DOHH2 (cell line): ENCODE measurements at regions not wholly inside any gene's neighbourhood (a gene's known extent, or its start where the extent isn't known, plus 50 kb on each side); places are given as distances from the start of the nearest gene placed in this dataset.

Source experiments
- H3F3A ChIP-seq: fragments of 200-600 bp; sonication (generic), shearing (Covaris generic); 2 replicates; pipeline ENCODE4 v1.6.0; 2016; ENCODE audit warnings: antibody characterized with exemption, mild to moderate bottlenecking; ENCODE audit not compliant: control insufficient read depth, insufficient read depth
- H3K27ac ChIP-seq: fragments of 200-600 bp; sonication (generic); 2 replicates; pipeline ENCODE4 v1.5.1; 2014; ENCODE audit warnings: low read depth, mild to moderate bottlenecking, low read length, moderate library complexity
- H3K27me3 ChIP-seq: fragments of 200-600 bp; sonication (generic); 2 replicates; pipeline ENCODE4 v1.6.1; 2014; ENCODE audit warnings: mild to moderate bottlenecking, low read length, mixed read lengths; ENCODE audit not compliant: control insufficient read depth
- H3K36me3 ChIP-seq: fragments of 200-600 bp; sonication (generic); 2 replicates; pipeline ENCODE4 v1.6.1; 2014; ENCODE audit warnings: mild to moderate bottlenecking, low read length, moderate library complexity, mixed read lengths; ENCODE audit not compliant: control insufficient read depth
- H3K4me1 ChIP-seq: fragments of 200-600 bp; sonication (generic); 2 replicates; pipeline ENCODE4 v1.6.1; 2014; ENCODE audit warnings: mild to moderate bottlenecking, low read length, mixed read lengths; ENCODE audit not compliant: control insufficient read depth
- H3K4me2 ChIP-seq: fragments of 200-600 bp; sonication (generic); 2 replicates; pipeline ENCODE4 v1.6.0; 2014; ENCODE audit warnings: mild to moderate bottlenecking, low read length, moderate library complexity
- H3K4me3 ChIP-seq: fragments of 200-600 bp; sonication (generic); 2 replicates; pipeline ENCODE4 v1.5.1; 2014; ENCODE audit warnings: mild to moderate bottlenecking, low read length, mixed read lengths
- H3K79me2 ChIP-seq: fragments of 200-600 bp; sonication (generic); 2 replicates; pipeline ENCODE4 v1.6.1; 2014; ENCODE audit warnings: mild to moderate bottlenecking, low read length, mixed read lengths; ENCODE audit not compliant: control insufficient read depth
- H3K9me2 ChIP-seq: fragments of 200-600 bp; sonication (generic); replicated peaks from 2 replicates; pipeline ENCODE4 v1.6.1; 2014; ENCODE audit warnings: mild to moderate bottlenecking, low read length, mixed read lengths; ENCODE audit not compliant: control insufficient read depth
- H3K9me3 ChIP-seq: fragments of 200-600 bp; sonication (generic); 2 replicates; pipeline ENCODE4 v1.6.1; 2014; ENCODE audit warnings: antibody characterized with exemption, low read length, mixed read lengths; ENCODE audit not compliant: control insufficient read depth, insufficient read depth
- H4K20me1 ChIP-seq: fragments of 200-600 bp; sonication (generic); 2 replicates; pipeline ENCODE4 v1.6.0; 2014; ENCODE audit warnings: low read depth, mild to moderate bottlenecking, antibody characterized with exemption, low read length, moderate library complexity; ENCODE audit not compliant: control insufficient read depth, insufficient read depth
- CTCF ChIP-seq: fragments of 200-600 bp; sonication (generic); IDR thresholded peaks from one replicate; pipeline ENCODE4 v1.5.1; 2014; ENCODE audit warnings: antibody characterized with exemption, mild to moderate bottlenecking, low read depth, low read length; ENCODE audit not compliant: poor library complexity, severe bottlenecking
- EZH2phosphoT487 ChIP-seq: fragments of 200-600 bp; sonication (generic); IDR thresholded peaks from 2 replicates; pipeline ENCODE4 v1.6.1; 2017; ENCODE audit warnings: borderline replicate concordance, mild to moderate bottlenecking, antibody characterized with exemption, low read length, moderate library complexity, mixed read lengths

GRCh38 chr11:27178859-27179258, 138.2 kb downstream of the BBOX1 start:
- Histone ChIP-seq H3K4me1 (no peaks in the 10 kb centered on the region), H3K9me3 (no peaks in the 10 kb centered on the region), H3F3A (no peaks in the 10 kb centered on the region), H4K20me1 (no peaks in the 10 kb centered on the region), H3K4me2 (no peak overlapping the region), H3K9me2 (no peaks in the 10 kb centered on the region), H3K79me2 (no peaks in the 10 kb centered on the region), H3K4me3 (no peak overlapping the region), H3K36me3 (no peaks in the 10 kb centered on the region), H3K27me3 (no peaks in the 10 kb centered on the region), H3K27ac (no peak overlapping the region)
- TF ChIP-seq EZH2phosphoT487: no peak
- no peak for TF ChIP-seq CTCF
